HL-60 (cell line): ENCODE measurements at regions not wholly inside any gene's neighbourhood (a gene's known extent, or its start where the extent isn't known, plus 50 kb on each side); places are given as distances from the start of the nearest gene placed in this dataset.

ENCODE experiments used
- CTCF ChIP-seq: IDR thresholded peaks from one replicate; pipeline ENCODE4 v1.5.1; 2011; ENCODE audit warnings: low read length, control low read depth, inconsistent platforms; ENCODE audit not compliant: insufficient read depth
- GABPA ChIP-seq: IDR thresholded peaks from 2 replicates; pipeline ENCODE4 v1.6.1; 2012; ENCODE audit warnings: low read depth
- POLR2AphosphoS5 ChIP-seq: IDR thresholded peaks from 2 replicates; pipeline ENCODE4 v1.6.1; 2012; ENCODE audit warnings: low read depth
- REST ChIP-seq: IDR thresholded peaks from 2 replicates; pipeline ENCODE4 v1.6.1; 2012; ENCODE audit warnings: low read depth; ENCODE audit not compliant: insufficient replicate concordance
- SPI1 ChIP-seq: IDR thresholded peaks from 2 replicates; pipeline ENCODE4 v1.6.1; 2012; ENCODE audit warnings: low read depth, mild to moderate bottlenecking, borderline replicate concordance

- TF ChIP-seq CTCF: no peak
- no peak for TF ChIP-seq POLR2AphosphoS5
- no peak for TF ChIP-seq REST
- TF ChIP-seq GABPA: no peak
- no peak for TF ChIP-seq SPI1
These were observed 154.5 kb upstream of the TBL1XR1 start for GRCh38 chr3:177351757-177352158.
